Neutrophil (primary cell): ENCODE measurements at regions not wholly inside any gene's neighbourhood (a gene's known extent, or its start where the extent isn't known, plus 50 kb on each side); places are given as distances from the start of the nearest gene placed in this dataset.
"Not testable (repeated sequence)": the region's sequence is repeated elsewhere in the genome, so short reads cannot be mapped to it uniquely, and the experiment has no call there.

ENCODE experiments used
- H3K27ac ChIP-seq: fragments of 200-600 bp; sonication (generic); 2 replicates; pipeline ENCODE4 v1.5.1; 2016; ENCODE audit warnings: mild to moderate bottlenecking, moderate library complexity
- H3K27me3 ChIP-seq: fragments of 200-600 bp; sonication (generic); 2 replicates; pipeline ENCODE4 v1.6.0; 2016; ENCODE audit warnings: mild to moderate bottlenecking
- H3K36me3 ChIP-seq: fragments of 200-600 bp; sonication (generic); 2 replicates; pipeline ENCODE4 v1.5.1; 2017
- H3K4me1 ChIP-seq, 2 experiments: fragments of 200-600 bp in 1 of 2; sonication (generic) in 1 of 2; 1 replicate in 1 of 2; 2 replicates in 1 of 2; pipeline versions ENCODE4 v1.5.1 to v1.6.1; 2013 to 2016; ENCODE audit warnings: low read depth in 1 of 2, low read length in 1 of 2, mild to moderate bottlenecking in 1 of 2, moderate library complexity in 1 of 2; ENCODE audit not compliant: control insufficient read depth in 1 of 2, insufficient read depth in 1 of 2
- H3K4me3 ChIP-seq, 2 experiments: fragments of 200-600 bp in 1 of 2; sonication (generic) in 1 of 2; 1 replicate in 1 of 2; 2 replicates in 1 of 2; pipeline ENCODE4 v1.5.1; 2013 to 2016; ENCODE audit warnings: low read depth in 1 of 2, low read length in 1 of 2, mild to moderate bottlenecking in 1 of 2, moderate library complexity in 1 of 2
- H3K9me3 ChIP-seq: fragments of 200-600 bp; sonication (generic); 2 replicates; pipeline ENCODE4 v1.5.1; 2016
- TF ChIP-seq, protein P1 (sequence below): fragments of 200-600 bp; sonication (generic); IDR thresholded peaks from 2 replicates; pipeline ENCODE4 v1.5.1; 2016; ENCODE audit warnings: antibody characterized with exemption

GRCh38 chrX:121562616-121563015 is 515.2 kb downstream of the GLUD2 start:
- Histone ChIP-seq H3K4me3 (no peak overlapping the region), H3K36me3 (no peaks in the 10 kb centered on the region), H3K4me1 (no peaks in the 10 kb centered on the region), H3K27ac (no peak overlapping the region), H3K27me3 (no peaks in the 10 kb centered on the region), H3K9me3 (no peaks in the 10 kb centered on the region)
- TF ChIP-seq, protein P1, sequence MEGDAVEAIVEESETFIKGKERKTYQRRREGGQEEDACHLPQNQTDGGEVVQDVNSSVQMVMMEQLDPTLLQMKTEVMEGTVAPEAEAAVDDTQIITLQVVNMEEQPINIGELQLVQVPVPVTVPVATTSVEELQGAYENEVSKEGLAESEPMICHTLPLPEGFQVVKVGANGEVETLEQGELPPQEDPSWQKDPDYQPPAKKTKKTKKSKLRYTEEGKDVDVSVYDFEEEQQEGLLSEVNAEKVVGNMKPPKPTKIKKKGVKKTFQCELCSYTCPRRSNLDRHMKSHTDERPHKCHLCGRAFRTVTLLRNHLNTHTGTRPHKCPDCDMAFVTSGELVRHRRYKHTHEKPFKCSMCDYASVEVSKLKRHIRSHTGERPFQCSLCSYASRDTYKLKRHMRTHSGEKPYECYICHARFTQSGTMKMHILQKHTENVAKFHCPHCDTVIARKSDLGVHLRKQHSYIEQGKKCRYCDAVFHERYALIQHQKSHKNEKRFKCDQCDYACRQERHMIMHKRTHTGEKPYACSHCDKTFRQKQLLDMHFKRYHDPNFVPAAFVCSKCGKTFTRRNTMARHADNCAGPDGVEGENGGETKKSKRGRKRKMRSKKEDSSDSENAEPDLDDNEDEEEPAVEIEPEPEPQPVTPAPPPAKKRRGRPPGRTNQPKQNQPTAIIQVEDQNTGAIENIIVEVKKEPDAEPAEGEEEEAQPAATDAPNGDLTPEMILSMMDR, result no peak

GRCh38 chrX:121569609-121570008 is 522.2 kb downstream of the GLUD2 start:
- Histone ChIP-seq H3K27ac (no peak overlapping the region), H3K4me1 (no peaks in the 10 kb centered on the region), H3K27me3 (no peaks in the 10 kb centered on the region), H3K9me3 (no peaks in the 10 kb centered on the region), H3K36me3 (no peaks in the 10 kb centered on the region), H3K4me3 (no peak overlapping the region)
- TF ChIP-seq, protein P1, result no peak

DNA sequence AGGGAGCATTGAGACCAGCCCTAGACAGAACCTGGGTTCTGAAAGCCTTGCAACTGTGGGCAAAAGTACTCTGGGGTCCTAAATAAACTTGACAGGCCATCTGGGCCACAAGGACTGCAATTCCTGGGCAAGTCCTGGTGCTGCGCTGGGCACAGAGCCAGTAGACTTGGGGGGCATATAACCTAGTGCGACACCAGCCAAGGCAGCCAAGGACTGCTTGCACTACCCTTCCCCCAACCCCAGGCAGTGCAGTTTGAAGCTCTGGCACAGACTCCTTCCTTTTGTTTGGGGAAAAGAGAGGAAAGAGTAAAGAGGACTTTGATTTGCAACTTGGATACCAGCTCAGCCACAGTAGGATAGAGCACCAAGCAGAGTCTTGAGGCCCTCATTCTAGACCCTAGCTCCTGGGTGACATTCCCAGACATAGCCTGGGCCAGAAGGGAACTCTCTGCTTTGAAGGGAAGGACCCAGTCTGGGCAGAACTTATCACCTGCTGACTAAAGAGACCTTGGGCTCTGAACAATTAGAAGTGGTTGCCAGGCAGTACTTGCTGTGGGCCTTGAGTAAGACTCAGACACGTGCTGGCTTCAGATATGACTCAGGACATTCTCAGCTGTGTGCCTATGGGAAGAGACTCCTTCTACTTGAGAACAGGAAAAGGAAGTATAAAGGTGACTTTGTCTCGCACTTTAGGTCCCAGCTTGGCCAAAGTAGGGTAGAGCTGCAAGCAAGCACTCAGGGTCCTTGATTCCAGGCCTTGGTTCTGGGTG is 522.8 kb downstream of the GLUD2 start:
- Histone ChIP-seq H3K4me3 (no peak overlapping the region), H3K27me3 (no peaks in the 10 kb centered on the region), H3K36me3 (no peaks in the 10 kb centered on the region), H3K9me3 (no peaks in the 10 kb centered on the region), H3K4me1 (no peaks in the 10 kb centered on the region), H3K27ac (no peak overlapping the region)
- TF ChIP-seq, protein P1, result no peak

DNA sequence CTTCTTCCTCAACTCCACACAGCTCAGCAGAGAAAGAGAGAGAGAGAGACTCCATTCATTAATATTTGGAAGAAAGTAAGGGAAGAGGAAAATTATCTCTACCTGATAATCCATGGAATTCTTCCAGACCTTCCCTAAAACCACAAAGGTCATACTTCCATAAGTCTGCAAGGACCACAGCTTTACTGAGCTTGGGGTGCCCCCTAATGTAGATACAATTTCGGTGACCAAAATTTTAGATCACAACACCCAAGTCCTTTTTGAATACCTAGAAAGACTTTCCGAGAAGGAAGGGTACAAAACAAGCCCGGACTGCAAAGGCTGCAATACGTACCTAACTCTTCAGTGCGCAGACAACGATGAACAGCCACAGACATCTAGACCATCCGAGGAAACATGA is 523.9 kb downstream of the GLUD2 start:
- H3K27me3 ChIP-seq, result no peaks in the 10 kb centered on the region
- no peak overlapping the region for H3K27ac ChIP-seq
- H3K4me1 ChIP-seq, result no peaks in the 10 kb centered on the region
- no peak overlapping the region for H3K4me3 ChIP-seq
- TF ChIP-seq, protein P1, result no peak
- H3K9me3 ChIP-seq, result no peaks in the 10 kb centered on the region
- H3K36me3 ChIP-seq, result no peaks in the 10 kb centered on the region

GRCh38 chrX:121574384-121574783 is 527.0 kb downstream of the GLUD2 start:
- H3K36me3 ChIP-seq, H3K4me1 ChIP-seq, H3K27ac ChIP-seq, H3K4me3 ChIP-seq, H3K27me3 ChIP-seq, H3K9me3 ChIP-seq: not testable (repeated sequence)

- H3K4me3 ChIP-seq, result no peak overlapping the region
- no peaks in the 10 kb centered on the region for H3K27me3 ChIP-seq
- H3K36me3 ChIP-seq, result no peaks in the 10 kb centered on the region
- H3K4me1 ChIP-seq, result no peaks in the 10 kb centered on the region
- H3K27ac ChIP-seq, result no peak overlapping the region
- H3K9me3 ChIP-seq, result no peaks in the 10 kb centered on the region
- TF ChIP-seq, protein P1, result no peak
Observed at GRCh38 chrX:121579016-121579760, 531.8 kb downstream of the GLUD2 start.
